ENCODE measurements at regions not wholly inside any gene's neighbourhood (a gene's known extent, or its start where the extent isn't known, plus 50 kb on each side); places are given as distances from the start of the nearest gene placed in this dataset.

GRCh38 chr10:47184724-47185330 is 115.2 kb upstream of the GDF10 start:
- peaks cover 10% of the 10 kb centered on the region for H3K4me1 Mint-ChIP-seq
- no peaks in the 10 kb centered on the region for H3K9me3 Mint-ChIP-seq
- H3K27me3 Mint-ChIP-seq (ENCODE audit: low read depth): peaks cover 3% of the 10 kb centered on the region
- H3K36me3 Mint-ChIP-seq (ENCODE audit: low read depth): no peaks in the 10 kb centered on the region
- TF ChIP-seq CTCF (IDR thresholded peaks at IDR 0.05; ENCODE audit: unreplicated experiment in 3 of 3): no peak
- H3K27ac Mint-ChIP-seq: no peak overlapping the region
- no peak overlapping the region for H3K4me3 Mint-ChIP-seq

DNA sequence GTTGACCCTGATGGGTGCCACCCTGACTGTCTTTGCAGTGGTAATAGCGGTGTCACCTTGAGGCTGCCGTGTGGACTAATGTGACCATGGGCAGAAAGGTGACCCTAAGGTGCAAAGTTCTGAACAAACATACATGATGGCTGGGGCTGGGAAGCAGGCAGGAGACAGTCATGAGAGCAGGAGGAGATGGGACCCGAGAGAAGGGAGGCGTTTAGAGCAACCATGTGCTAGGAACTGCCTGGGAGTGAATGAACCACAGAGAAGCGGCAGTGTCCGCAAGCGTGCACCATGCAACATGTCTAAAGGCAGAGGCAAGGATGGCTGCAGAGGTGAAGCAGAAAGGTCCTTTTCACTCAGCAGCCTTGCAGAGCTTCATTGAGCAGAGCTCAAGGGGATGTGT is 113.1 kb upstream of the GDF10 start:
- Mint-ChIP-seq H3K4me1 (peaks cover 11% of the 10 kb centered on the region), H3K27me3 (ENCODE audit: low read depth) (peaks cover 7% of the 10 kb centered on the region), H3K4me3 (no peak overlapping the region), H3K27ac (no peak overlapping the region), H3K9me3 (no peaks in the 10 kb centered on the region), H3K36me3 (ENCODE audit: low read depth) (no peaks in the 10 kb centered on the region)
- TF ChIP-seq CTCF (IDR thresholded peaks at IDR 0.05; ENCODE audit: unreplicated experiment in 3 of 3): no peak

DNA sequence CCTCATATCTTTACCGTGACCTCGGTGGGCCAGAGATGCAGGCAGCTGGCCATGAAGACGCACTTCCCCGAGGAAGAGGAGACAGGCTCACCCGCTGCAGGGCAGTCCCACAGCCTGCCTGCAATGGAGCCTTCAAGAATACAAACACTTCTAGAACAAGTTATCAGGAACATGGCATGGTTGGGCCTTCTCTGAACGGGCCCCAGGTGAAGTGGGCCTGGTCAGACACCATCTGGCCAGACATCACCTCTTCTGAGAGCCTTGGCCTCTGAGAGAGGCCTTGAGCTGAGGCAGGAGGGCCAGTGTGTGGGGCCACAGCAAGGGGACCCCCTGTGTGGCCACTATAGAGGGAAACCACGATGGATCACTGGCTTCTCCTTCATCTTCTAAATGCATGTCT is 112.4 kb upstream of the GDF10 start:
- Mint-ChIP-seq H3K27ac (no peak overlapping the region), H3K4me3 (no peak overlapping the region), H3K27me3 (ENCODE audit: low read depth) (peaks cover 7% of the 10 kb centered on the region), H3K36me3 (ENCODE audit: low read depth) (no peaks in the 10 kb centered on the region), H3K9me3 (no peaks in the 10 kb centered on the region), H3K4me1 (peaks cover 6% of the 10 kb centered on the region)
- TF ChIP-seq CTCF (IDR thresholded peaks at IDR 0.05; ENCODE audit: unreplicated experiment in 3 of 3): no peak

DNA sequence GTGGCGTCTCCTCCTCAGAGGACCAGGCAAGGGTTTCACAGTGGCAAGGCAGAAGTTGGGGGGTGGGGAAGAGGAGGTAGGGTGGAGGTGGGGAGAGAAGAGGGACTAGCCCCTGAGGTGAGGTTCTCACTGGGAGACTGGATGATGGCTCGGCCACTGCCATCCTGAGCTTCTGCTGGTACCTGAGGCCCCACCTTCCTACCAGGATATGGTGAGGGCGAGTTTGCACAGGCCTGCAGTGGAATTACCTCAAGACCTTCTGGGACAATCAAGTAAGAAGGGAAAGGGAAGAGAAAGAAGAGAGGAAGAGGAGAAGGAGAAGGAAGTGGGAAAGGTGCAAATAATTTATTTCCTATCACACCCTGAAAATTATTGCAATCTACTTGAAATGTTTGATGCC is 111.8 kb upstream of the GDF10 start:
- no peak overlapping the region for H3K27ac Mint-ChIP-seq
- peaks cover 7% of the 10 kb centered on the region for H3K27me3 Mint-ChIP-seq (ENCODE audit: low read depth)
- no peak overlapping the region for H3K4me3 Mint-ChIP-seq
- H3K9me3 Mint-ChIP-seq: no peaks in the 10 kb centered on the region
- peaks cover 6% of the 10 kb centered on the region for H3K4me1 Mint-ChIP-seq
- no peaks in the 10 kb centered on the region for H3K36me3 Mint-ChIP-seq (ENCODE audit: low read depth)
- no peak for TF ChIP-seq CTCF (IDR thresholded peaks at IDR 0.05; ENCODE audit: unreplicated experiment in 3 of 3)

DNA sequence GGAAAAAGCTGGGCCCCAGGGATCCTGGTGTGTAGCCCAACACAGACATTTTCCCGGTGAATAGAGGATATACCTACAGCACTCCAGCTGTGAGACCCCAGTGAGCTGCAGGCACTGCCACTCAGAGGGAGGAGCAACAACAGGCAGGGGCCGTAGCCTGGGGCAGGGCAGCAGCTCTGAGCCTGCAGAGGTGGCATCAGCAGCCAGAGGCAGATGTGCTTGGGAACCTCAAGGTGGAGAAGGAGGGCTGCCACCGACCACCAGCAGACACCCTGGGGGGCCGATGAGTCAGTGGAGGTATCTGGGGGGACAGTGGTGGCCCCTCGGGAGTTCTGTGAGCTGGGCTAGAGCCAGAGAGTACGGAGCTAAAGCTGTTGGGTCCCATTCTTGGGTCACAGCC is 110.2 kb upstream of the GDF10 start:
- no peak overlapping the region for H3K4me3 Mint-ChIP-seq
- H3K36me3 Mint-ChIP-seq (ENCODE audit: low read depth): no peaks in the 10 kb centered on the region
- TF ChIP-seq CTCF (IDR thresholded peaks at IDR 0.05; ENCODE audit: unreplicated experiment in 3 of 3): no peak
- peaks cover 7% of the 10 kb centered on the region for H3K27me3 Mint-ChIP-seq (ENCODE audit: low read depth)
- H3K4me1 Mint-ChIP-seq: peaks cover 6% of the 10 kb centered on the region
- no peaks in the 10 kb centered on the region for H3K9me3 Mint-ChIP-seq
- no peak overlapping the region for H3K27ac Mint-ChIP-seq

- peaks cover 6% of the 10 kb centered on the region for H3K4me1 Mint-ChIP-seq
- TF ChIP-seq CTCF (IDR thresholded peaks at IDR 0.05; ENCODE audit: unreplicated experiment in 3 of 3): no peak
- H3K36me3 Mint-ChIP-seq (ENCODE audit: low read depth): no peaks in the 10 kb centered on the region
- H3K9me3 Mint-ChIP-seq: no peaks in the 10 kb centered on the region
- no peak overlapping the region for H3K4me3 Mint-ChIP-seq
- no peak overlapping the region for H3K27ac Mint-ChIP-seq
- H3K27me3 Mint-ChIP-seq (ENCODE audit: low read depth): peaks cover 7% of the 10 kb centered on the region
Measured at GRCh38 chr10:47190301-47190700, 109.7 kb upstream of the GDF10 start.
